ENCODE measurements at regions not wholly inside any gene's neighbourhood (a gene's known extent, or its start where the extent isn't known, plus 50 kb on each side); places are given as distances from the start of the nearest gene placed in this dataset.

DNA sequence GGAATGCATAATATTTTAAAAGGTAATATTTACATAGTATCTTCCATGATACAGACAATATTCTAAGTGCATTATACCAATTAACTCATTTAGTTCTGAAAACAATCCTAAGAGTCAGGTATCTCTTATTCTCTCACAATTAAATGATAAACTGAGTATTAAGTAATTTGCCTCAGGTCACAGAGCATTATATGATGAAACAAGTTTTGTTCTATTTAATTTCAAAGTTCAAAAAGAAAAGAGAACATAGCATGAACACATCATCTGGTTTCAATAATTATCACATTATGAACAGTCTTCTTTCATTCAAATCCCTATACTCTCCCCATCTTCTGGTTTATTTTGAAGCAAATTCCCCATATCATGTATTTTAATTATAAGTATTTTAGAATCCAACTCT lies 927.5 kb downstream of the ADGRL2 start:
- Histone ChIP-seq H3K36me3 (no peaks in the 10 kb centered on the region), H3K27me3 (no peaks in the 10 kb centered on the region), H3K9me3 (no peaks in the 10 kb centered on the region), H3K4me3 (no peak overlapping the region), H3K27ac (no peak overlapping the region), H3K4me1 (no peaks in the 10 kb centered on the region)
- no peak for DNase-seq
- TF ChIP-seq, protein P1, sequence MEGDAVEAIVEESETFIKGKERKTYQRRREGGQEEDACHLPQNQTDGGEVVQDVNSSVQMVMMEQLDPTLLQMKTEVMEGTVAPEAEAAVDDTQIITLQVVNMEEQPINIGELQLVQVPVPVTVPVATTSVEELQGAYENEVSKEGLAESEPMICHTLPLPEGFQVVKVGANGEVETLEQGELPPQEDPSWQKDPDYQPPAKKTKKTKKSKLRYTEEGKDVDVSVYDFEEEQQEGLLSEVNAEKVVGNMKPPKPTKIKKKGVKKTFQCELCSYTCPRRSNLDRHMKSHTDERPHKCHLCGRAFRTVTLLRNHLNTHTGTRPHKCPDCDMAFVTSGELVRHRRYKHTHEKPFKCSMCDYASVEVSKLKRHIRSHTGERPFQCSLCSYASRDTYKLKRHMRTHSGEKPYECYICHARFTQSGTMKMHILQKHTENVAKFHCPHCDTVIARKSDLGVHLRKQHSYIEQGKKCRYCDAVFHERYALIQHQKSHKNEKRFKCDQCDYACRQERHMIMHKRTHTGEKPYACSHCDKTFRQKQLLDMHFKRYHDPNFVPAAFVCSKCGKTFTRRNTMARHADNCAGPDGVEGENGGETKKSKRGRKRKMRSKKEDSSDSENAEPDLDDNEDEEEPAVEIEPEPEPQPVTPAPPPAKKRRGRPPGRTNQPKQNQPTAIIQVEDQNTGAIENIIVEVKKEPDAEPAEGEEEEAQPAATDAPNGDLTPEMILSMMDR (IDR thresholded peaks at IDR 0.05): no peak
- TF ChIP-seq POLR2A (IDR thresholded peaks at IDR 0.05): no peak

DNA sequence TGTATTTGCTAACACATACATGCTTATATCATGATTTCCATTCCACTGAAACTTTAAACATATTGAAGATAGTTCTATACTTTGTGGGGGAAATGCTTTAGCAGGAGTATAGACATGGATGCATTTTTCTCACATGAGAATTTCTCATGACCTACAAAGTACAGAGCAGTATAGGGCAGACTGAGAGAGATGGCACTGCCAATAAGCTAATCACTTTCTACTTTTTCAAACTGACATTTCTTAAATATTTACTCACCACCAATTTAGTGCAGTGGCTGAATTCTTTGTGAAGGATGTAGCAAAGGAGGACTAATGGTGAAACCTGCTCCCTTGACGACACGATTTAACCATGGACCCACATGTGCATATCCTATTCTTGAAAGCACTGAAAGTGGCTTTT lies 923.5 kb downstream of the ADGRL2 start:
- DNase-seq: no peak
- no peak overlapping the region for H3K4me3 ChIP-seq
- no peaks in the 10 kb centered on the region for H3K9me3 ChIP-seq
- no peaks in the 10 kb centered on the region for H3K36me3 ChIP-seq
- H3K4me1 ChIP-seq: no peaks in the 10 kb centered on the region
- no peak overlapping the region for H3K27ac ChIP-seq
- no peaks in the 10 kb centered on the region for H3K27me3 ChIP-seq
- no peak for TF ChIP-seq POLR2A (IDR thresholded peaks at IDR 0.05)
- TF ChIP-seq, protein P1 (IDR thresholded peaks at IDR 0.05): no peak

DNA sequence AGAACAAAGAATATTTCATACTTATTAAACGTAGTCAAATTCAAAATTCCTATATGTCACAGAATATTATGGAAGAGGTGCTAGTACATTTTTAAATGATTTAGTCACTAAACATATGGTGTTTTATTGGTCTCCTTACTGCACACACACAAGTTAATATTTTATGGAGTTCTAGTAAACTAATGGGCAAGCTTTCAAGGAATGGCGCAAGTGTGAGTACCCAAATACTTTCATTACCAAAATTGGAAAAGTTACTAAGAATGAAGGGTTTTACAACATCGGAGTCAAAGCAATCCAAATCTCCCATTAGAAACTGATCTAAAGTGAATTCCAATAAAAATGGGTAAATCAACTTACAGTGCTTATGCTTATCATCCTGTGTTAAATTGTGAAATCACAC lies 921.9 kb downstream of the ADGRL2 start:
- DNase-seq: no peak
- TF ChIP-seq, protein P1 (IDR thresholded peaks at IDR 0.05): no peak
- no peak for TF ChIP-seq POLR2A (IDR thresholded peaks at IDR 0.05)
- Histone ChIP-seq H3K36me3 (no peaks in the 10 kb centered on the region), H3K27ac (no peak overlapping the region), H3K9me3 (no peaks in the 10 kb centered on the region), H3K4me3 (no peak overlapping the region), H3K27me3 (no peaks in the 10 kb centered on the region), H3K4me1 (no peaks in the 10 kb centered on the region)

DNA sequence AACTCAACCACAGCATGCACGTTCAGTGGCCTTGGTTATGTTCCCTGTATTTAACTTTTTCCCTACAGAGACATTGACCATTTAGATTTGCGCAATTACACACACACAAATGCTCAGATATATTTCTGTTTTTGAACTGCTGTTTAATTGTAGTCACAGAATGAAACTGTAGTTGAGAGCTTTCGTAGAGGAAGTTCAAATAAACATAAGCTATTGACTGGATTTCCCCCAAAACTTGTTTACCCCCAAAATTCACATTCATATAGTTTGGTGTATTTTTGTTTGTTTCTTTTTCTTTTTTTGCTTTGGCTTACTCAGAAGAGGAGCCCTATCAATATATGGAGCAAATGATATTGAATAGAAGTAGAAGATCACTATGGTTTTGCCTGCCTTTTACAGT lies 921.0 kb downstream of the ADGRL2 start:
- Histone ChIP-seq H3K27ac (no peak overlapping the region), H3K36me3 (no peaks in the 10 kb centered on the region), H3K4me1 (no peaks in the 10 kb centered on the region), H3K27me3 (no peaks in the 10 kb centered on the region), H3K9me3 (no peaks in the 10 kb centered on the region), H3K4me3 (no peak overlapping the region)
- TF ChIP-seq POLR2A (IDR thresholded peaks at IDR 0.05): no peak
- TF ChIP-seq, protein P1 (IDR thresholded peaks at IDR 0.05): no peak
- no peak for DNase-seq

DNA sequence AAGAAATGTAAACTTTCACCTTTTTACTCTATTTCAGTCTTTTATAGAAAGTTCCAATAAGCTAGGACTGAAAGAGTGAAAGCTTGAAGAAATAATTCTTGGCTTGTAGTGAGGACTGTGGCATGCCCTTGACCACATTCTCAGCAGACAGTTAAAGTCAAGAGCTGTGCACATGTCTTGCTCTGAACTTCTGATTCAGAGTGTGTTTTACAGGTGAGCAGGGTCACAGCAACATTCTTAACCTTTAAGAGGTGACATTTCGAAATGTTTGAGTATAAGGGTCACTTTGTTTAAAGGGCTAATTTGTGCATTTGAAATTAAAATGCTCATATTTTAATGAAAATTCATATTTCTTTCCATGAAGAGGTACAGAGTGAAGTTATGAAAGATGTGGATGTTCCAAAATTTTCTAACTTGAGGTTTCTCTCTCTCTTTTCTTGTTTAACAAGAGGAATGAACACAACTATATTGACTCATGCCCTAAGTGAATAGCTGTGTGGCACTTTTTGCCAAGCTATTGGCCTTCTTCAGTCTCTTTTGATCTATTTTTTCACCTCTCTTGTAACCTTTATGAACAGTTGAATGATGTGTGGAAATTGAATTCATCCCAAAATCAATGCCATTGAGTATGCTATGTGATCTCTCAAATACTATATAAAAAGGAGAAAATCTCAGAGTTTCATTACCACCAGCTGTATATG lies 918.1 kb downstream of the ADGRL2 start:
- Histone ChIP-seq H3K27ac (no peak overlapping the region), H3K36me3 (no peaks in the 10 kb centered on the region), H3K9me3 (no peaks in the 10 kb centered on the region), H3K4me3 (no peak overlapping the region), H3K27me3 (no peaks in the 10 kb centered on the region), H3K4me1 (no peaks in the 10 kb centered on the region)
- no peak for DNase-seq
- no peak for TF ChIP-seq POLR2A (IDR thresholded peaks at IDR 0.05)
- TF ChIP-seq, protein P1 (IDR thresholded peaks at IDR 0.05): no peak

DNA sequence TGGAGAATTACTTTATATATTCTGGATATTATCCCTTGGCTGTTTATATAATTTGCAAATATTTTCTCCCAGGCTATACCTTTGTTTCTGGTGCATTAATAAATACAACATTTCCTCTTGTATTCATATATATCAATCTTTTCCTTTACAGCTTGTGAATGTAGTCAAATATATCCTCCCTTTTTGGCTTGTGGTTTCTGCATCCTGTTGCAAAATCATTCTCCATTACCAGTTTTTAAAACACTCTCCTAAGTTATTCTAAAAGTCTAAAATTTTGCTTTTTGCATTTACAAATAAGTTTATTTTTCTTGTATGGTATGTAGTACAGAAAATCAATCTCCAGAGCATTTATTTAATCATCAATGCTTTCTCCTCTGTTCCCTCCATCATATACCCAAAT lies 909.4 kb downstream of the ADGRL2 start:
- Histone ChIP-seq H3K4me1 (no peaks in the 10 kb centered on the region), H3K27me3 (no peaks in the 10 kb centered on the region), H3K4me3 (no peak overlapping the region), H3K9me3 (no peaks in the 10 kb centered on the region), H3K36me3 (no peaks in the 10 kb centered on the region), H3K27ac (no peak overlapping the region)
- TF ChIP-seq POLR2A (IDR thresholded peaks at IDR 0.05): no peak
- TF ChIP-seq, protein P1 (IDR thresholded peaks at IDR 0.05): no peak
- no peak for DNase-seq

All from Peyer's patch (tissue), 4 donors.